Ammon's horn (tissue), 1 donor: ENCODE measurements at regions not wholly inside any gene's neighbourhood (a gene's known extent, or its start where the extent isn't known, plus 50 kb on each side); places are given as distances from the start of the nearest gene placed in this dataset.

Experiments used
- DNase-seq: peaks from one replicate; pipeline ENCODE4 v3.0.0-alpha.2; 2016; ENCODE audit warnings: low spot score

- DNase-seq = peak; percentile 93
These were observed 220.1 kb upstream of the MKLN1 start for GRCh38 chr7:131107337-131108211.

GRCh38 chr7:131108212-131108940, 219.3 kb upstream of the MKLN1 start:
- DNase-seq = peak; percentile 41

GRCh38 chr7:131109011-131109758, 218.5 kb upstream of the MKLN1 start:
- DNase-seq = no peak

- peak; percentile 79 for DNase-seq
These were observed 217.8 kb upstream of the MKLN1 start for GRCh38 chr7:131109759-131110296.

- peak; percentile 50 for DNase-seq
These were observed 217.2 kb upstream of the MKLN1 start for GRCh38 chr7:131110297-131111080.

- DNase-seq = peak; percentile 70
These were observed 216.5 kb upstream of the MKLN1 start for GRCh38 chr7:131111081-131111576.

GRCh38 chr7:131111792-131112191, 215.9 kb upstream of the MKLN1 start:
- no peak for DNase-seq

GRCh38 chr7:131112431-131112830, 215.2 kb upstream of the MKLN1 start:
- no peak for DNase-seq

- DNase-seq = no peak
These were observed 212.3 kb upstream of the MKLN1 start for GRCh38 chr7:131115340-131115739.

GRCh38 chr7:131117439-131117838, 210.2 kb upstream of the MKLN1 start:
- no peak for DNase-seq

GRCh38 chr7:131119381-131119780, 208.3 kb upstream of the MKLN1 start:
- no peak for DNase-seq

- DNase-seq = no peak
These were observed 205.3 kb upstream of the MKLN1 start for GRCh38 chr7:131122394-131122793.

GRCh38 chr7:131124001-131124629, 203.6 kb upstream of the MKLN1 start:
- no peak for DNase-seq

GRCh38 chr7:131124867-131125266, 202.8 kb upstream of the MKLN1 start:
- DNase-seq = no peak

GRCh38 chr7:131130324-131130723, 197.4 kb upstream of the MKLN1 start:
- no peak for DNase-seq

GRCh38 chr7:131131012-131131745, 196.5 kb upstream of the MKLN1 start:
- DNase-seq = no peak

GRCh38 chr7:131131746-131132431, 195.8 kb upstream of the MKLN1 start:
- DNase-seq = no peak

GRCh38 chr7:131139462-131139861, 188.2 kb upstream of the MKLN1 start:
- DNase-seq = no peak

GRCh38 chr7:131141443-131141967, 186.2 kb upstream of the MKLN1 start:
- DNase-seq = no peak
